HL-60 (cell line): ENCODE measurements at regions not wholly inside any gene's neighbourhood (a gene's known extent, or its start where the extent isn't known, plus 50 kb on each side); places are given as distances from the start of the nearest gene placed in this dataset.

ENCODE experiments used
- GABPA ChIP-seq: IDR thresholded peaks from 2 replicates; pipeline ENCODE4 v1.6.1; 2012; ENCODE audit warnings: low read depth
- POLR2AphosphoS5 ChIP-seq: IDR thresholded peaks from 2 replicates; pipeline ENCODE4 v1.6.1; 2012; ENCODE audit warnings: low read depth
- TF ChIP-seq, protein P1 (sequence below): IDR thresholded peaks from one replicate; pipeline ENCODE4 v1.5.1; 2011; ENCODE audit warnings: low read length, control low read depth, inconsistent platforms; ENCODE audit not compliant: insufficient read depth

DNA sequence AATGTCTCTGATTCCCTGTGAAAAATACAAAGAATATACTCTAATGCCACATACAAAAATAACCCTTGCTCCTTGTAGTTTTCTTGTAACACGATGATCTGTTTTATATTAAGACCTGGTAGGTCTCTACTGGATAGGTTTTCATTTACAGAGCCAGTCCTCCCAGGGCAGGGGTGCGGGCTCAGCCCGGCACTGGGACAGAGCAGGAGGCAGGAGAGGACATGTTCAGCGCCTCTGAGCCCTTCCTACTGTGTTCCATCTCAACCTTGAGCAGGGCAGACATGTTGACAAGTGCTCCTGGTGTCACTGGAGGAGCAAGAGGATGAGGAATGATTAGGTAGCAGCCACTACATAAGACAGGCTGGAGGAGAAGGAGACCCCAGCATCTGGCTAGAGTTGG lies 335.5 kb downstream of the INSIG2 start:
- TF ChIP-seq GABPA (no peak), POLR2AphosphoS5 (no peak)
- TF ChIP-seq, protein P1, sequence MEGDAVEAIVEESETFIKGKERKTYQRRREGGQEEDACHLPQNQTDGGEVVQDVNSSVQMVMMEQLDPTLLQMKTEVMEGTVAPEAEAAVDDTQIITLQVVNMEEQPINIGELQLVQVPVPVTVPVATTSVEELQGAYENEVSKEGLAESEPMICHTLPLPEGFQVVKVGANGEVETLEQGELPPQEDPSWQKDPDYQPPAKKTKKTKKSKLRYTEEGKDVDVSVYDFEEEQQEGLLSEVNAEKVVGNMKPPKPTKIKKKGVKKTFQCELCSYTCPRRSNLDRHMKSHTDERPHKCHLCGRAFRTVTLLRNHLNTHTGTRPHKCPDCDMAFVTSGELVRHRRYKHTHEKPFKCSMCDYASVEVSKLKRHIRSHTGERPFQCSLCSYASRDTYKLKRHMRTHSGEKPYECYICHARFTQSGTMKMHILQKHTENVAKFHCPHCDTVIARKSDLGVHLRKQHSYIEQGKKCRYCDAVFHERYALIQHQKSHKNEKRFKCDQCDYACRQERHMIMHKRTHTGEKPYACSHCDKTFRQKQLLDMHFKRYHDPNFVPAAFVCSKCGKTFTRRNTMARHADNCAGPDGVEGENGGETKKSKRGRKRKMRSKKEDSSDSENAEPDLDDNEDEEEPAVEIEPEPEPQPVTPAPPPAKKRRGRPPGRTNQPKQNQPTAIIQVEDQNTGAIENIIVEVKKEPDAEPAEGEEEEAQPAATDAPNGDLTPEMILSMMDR: no peak
